ENCODE measurements at regions not wholly inside any gene's neighbourhood (a gene's known extent, or its start where the extent isn't known, plus 50 kb on each side); places are given as distances from the start of the nearest gene placed in this dataset.

- POLR2A ChIA-PET: no interaction called here
- CTCF ChIA-PET: interaction anchor here (0.6 kb wide), 1 partner anchor 409 kb away, joined by 4 read pairs; no protein-coding TSS in a partner anchor
- no peak for DNase-seq (ENCODE audit: extremely low spot score)
- TF ChIP-seq FOXA1 (IDR thresholded peaks at IDR 0.05) (no peak), TARDBP (IDR thresholded peaks at IDR 0.05) (no peak), CTBP1 (IDR thresholded peaks at IDR 0.05; ENCODE audit: borderline replicate concordance) (no peak), SUZ12 (IDR thresholded peaks at IDR 0.05) (no peak), BHLHE40 (IDR thresholded peaks at IDR 0.05; ENCODE audit: borderline replicate concordance) (no peak), FOXK2 (IDR thresholded peaks at IDR 0.05) (no peak), HDGF (IDR thresholded peaks at IDR 0.05; ENCODE audit: borderline replicate concordance) (no peak), FOXM1 (IDR thresholded peaks at IDR 0.05; ENCODE audit: borderline replicate concordance) (no peak), NFRKB (IDR thresholded peaks at IDR 0.05) (no peak), ELF4 (IDR thresholded peaks at IDR 0.05) (no peak)
Measured at GRCh38 chr4:80124246-80125211, 51.5 kb upstream of the ANTXR2 start.

Measured in HEK293T (cell line).